ENCODE measurements at regions not wholly inside any gene's neighbourhood (a gene's known extent, or its start where the extent isn't known, plus 50 kb on each side); places are given as distances from the start of the nearest gene placed in this dataset.

GRCh38 chr10:30782157-30782536 lies 152.6 kb upstream of the LYZL2 start:
- WGBS, 2 donors = 54 to 60% methylated on average over 7 of the region's 7 CpGs
- H3K4me3 ChIP-seq (ENCODE audit: low read depth, poor library complexity, severe bottlenecking) = no peak overlapping the region
- TF ChIP-seq POLR2A (IDR thresholded peaks at IDR 0.05) (no peak), CTCF (IDR thresholded peaks at IDR 0.05) (no peak)
- no peak for DNase-seq (ENCODE audit: low spot score in 2 of 2)
- intact Hi-C loops (cut with DNase I; ENCODE audit: low total_unique reads) = loop anchor here (10.0 kb wide), 1 partner anchor 1023 kb away; no protein-coding TSS in a partner anchor

DNA sequence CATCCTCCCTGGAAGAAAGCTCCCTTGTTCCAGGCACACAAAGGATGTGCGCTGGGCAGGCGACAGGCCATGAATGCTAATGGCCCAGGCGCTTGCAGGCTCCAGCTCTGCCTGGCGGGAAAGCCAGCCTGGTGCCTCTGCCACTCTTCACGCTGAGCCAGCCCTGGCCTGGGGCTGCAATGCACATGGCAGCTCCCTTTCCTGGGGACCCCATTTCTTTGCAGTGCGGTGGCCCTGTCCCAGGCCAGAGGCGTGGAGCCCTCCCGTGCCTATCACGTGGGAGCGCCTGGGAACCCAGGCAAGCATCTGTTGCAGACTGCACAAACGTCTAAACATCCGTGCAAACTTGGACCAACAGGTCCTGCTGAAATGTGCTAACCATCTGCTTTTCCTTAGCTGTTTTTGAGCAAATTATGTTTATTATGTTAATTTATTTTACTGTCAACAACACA lies 152.1 kb upstream of the LYZL2 start:
- no peak overlapping the region for H3K4me3 ChIP-seq (ENCODE audit: low read depth, poor library complexity, severe bottlenecking)
- intact Hi-C loops (cut with DNase I; ENCODE audit: low total_unique reads) = loop anchor here (10.0 kb wide), 1 partner anchor 1023 kb away; no protein-coding TSS in a partner anchor
- 70 to 73% methylated on average over 12 of the region's 12 CpGs for WGBS, 2 donors

GRCh38 chr10:30778769-30779168 lies 149.2 kb upstream of the LYZL2 start:
- intact Hi-C loops (cut with DNase I; ENCODE audit: low total_unique reads) = no loop called here
- WGBS, 2 donors = 0% methylated on average over 1 of the region's 1 CpG

More for the DNA sequence above, 152.1 kb upstream of the LYZL2 start:
- TF ChIP-seq CTCF (IDR thresholded peaks at IDR 0.05) = no peak
- no peak for TF ChIP-seq POLR2A (IDR thresholded peaks at IDR 0.05)
- no peak for DNase-seq (ENCODE audit: low spot score in 2 of 2)

GRCh38 chr10:30775779-30776591 lies 146.4 kb upstream of the LYZL2 start:
- H3K4me3 ChIP-seq (ENCODE audit: low read depth, poor library complexity, severe bottlenecking) = no peak overlapping the region
- TF ChIP-seq CTCF (IDR thresholded peaks at IDR 0.05) (no peak), POLR2A (IDR thresholded peaks at IDR 0.05) (no peak)
- intact Hi-C loops (cut with DNase I; ENCODE audit: low total_unique reads) = no loop called here
- no peak for DNase-seq (ENCODE audit: low spot score in 2 of 2)
- WGBS, 2 donors = 53 to 62% methylated on average over 10 of the region's 10 CpGs

More at GRCh38 chr10:30778769-30779168, 149.2 kb upstream of the LYZL2 start:
- DNase-seq (ENCODE audit: low spot score in 2 of 2) = no peak
- TF ChIP-seq CTCF (IDR thresholded peaks at IDR 0.05) = no peak
- TF ChIP-seq POLR2A (IDR thresholded peaks at IDR 0.05) = no peak
- no peak overlapping the region for H3K4me3 ChIP-seq (ENCODE audit: low read depth, poor library complexity, severe bottlenecking)

- 69 to 89% methylated on average over 10 of the region's 10 CpGs for WGBS, 2 donors
- intact Hi-C loops (cut with DNase I; ENCODE audit: low total_unique reads) = no loop called here
- no peak for DNase-seq (ENCODE audit: low spot score in 2 of 2)
- TF ChIP-seq CTCF (IDR thresholded peaks at IDR 0.05) (no peak), POLR2A (IDR thresholded peaks at IDR 0.05) (no peak)
- no peak overlapping the region for H3K4me3 ChIP-seq (ENCODE audit: low read depth, poor library complexity, severe bottlenecking)
Observed at GRCh38 chr10:30774261-30774660, 144.7 kb upstream of the LYZL2 start.

Measured in lower leg skin (tissue), 4 donors.